ENCODE measurements at regions not wholly inside any gene's neighbourhood (a gene's known extent, or its start where the extent isn't known, plus 50 kb on each side); places are given as distances from the start of the nearest gene placed in this dataset.

DNA sequence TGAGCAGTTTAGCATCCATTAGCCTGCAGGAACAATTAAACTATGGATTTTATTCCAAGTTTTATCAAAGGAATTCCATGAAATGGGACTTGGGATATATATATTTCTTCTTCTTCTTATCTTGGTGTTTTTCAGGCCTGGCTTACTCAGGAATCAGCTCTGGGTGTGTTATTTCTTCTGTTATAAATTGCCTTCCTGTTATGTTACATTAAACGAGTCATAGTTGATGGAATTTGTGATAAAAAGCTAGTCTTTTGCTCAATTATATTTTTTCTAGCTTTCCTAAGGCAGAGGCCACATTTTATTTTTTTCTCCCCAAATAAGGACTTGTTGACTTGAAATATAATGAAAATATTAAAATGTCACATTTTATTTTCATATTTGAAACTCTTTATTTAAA, 141.3 kb downstream of the EPC1 start:
- TF ChIP-seq SP1 (IDR thresholded peaks at IDR 0.05) (no peak), ELF4 (IDR thresholded peaks at IDR 0.05) (no peak), TARDBP (IDR thresholded peaks at IDR 0.05) (no peak), LEF1 (IDR thresholded peaks at IDR 0.05; ENCODE audit: borderline replicate concordance) (no peak), FOXK2 (IDR thresholded peaks at IDR 0.05) (no peak), ARNT (IDR thresholded peaks at IDR 0.05) (no peak)
